ENCODE measurements at regions not wholly inside any gene's neighbourhood (a gene's known extent, or its start where the extent isn't known, plus 50 kb on each side); places are given as distances from the start of the nearest gene placed in this dataset.
"Not testable (repeated sequence)": the region's sequence is repeated elsewhere in the genome, so short reads cannot be mapped to it uniquely, and the experiment has no call there.

GRCh38 chr17:73855720-73856333 lies 211.6 kb upstream of the SDK2 start:
- no peak for DNase-seq

DNA sequence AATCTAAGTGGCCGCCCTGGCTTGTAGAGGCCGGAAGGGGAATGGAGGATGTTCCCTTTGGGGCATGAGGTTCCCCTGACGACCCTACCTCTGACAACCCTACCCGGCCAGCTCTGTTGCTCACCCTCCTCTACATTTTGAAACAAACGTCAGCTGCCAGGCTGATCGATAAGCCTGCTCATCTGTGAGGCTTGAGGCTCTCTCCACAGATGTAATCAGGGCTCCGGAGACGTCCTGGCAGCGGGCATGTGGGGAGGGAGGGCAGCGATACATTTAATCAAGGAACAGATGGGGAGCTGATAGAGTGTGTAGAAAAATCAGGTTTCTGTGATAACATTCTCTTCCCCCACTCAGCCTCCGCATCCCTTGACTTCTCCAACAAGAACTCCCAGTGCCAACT lies 212.3 kb upstream of the SDK2 start:
- DNase-seq: no peak

DNA sequence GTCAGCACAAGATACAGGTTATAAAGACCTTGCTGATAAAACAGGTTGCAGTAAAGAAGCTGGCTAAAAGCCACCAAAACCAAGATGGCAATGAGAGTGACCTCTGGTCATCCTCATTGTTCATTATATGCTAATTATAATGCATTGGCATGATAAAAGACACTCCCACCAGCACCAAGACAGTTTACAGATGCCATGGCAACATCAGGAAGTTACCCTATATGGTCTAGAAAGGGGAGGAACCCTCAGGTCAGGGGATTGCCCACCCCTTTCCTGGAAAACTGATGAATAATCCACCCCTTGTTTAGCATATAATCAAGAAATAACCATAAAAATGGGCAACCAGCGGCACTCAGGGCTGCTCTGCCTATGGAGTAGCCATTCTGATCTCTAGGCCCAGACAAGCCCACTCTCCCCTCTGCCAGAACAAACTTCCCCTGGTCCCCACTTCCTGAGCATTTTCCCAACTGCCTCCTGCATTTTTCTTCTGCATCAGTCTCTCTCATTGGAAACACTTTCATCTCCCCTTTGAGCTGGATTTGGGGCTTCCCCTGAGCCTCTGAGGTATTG lies 215.3 kb upstream of the SDK2 start:
- not testable (repeated sequence) for DNase-seq

DNA sequence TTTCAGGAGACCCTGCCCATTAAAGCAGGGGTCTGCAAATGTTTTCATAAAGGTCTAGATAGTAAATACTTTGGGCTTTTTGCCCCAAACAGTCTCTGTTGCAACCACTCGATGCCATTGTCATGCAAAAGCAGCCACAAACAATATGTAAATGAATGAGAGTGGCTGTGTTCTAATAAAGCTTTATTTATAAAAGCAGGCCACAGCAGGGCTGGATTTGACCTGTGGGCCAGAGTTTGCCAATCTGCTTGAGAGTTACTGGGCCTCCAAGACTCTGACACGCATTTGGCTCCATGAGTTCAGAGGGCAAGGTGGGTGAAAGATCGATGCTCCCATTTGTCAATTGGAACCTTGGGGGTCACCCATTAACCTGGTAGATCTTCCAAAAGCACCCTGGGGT lies 217.3 kb upstream of the SDK2 start:
- DNase-seq: no peak

DNA sequence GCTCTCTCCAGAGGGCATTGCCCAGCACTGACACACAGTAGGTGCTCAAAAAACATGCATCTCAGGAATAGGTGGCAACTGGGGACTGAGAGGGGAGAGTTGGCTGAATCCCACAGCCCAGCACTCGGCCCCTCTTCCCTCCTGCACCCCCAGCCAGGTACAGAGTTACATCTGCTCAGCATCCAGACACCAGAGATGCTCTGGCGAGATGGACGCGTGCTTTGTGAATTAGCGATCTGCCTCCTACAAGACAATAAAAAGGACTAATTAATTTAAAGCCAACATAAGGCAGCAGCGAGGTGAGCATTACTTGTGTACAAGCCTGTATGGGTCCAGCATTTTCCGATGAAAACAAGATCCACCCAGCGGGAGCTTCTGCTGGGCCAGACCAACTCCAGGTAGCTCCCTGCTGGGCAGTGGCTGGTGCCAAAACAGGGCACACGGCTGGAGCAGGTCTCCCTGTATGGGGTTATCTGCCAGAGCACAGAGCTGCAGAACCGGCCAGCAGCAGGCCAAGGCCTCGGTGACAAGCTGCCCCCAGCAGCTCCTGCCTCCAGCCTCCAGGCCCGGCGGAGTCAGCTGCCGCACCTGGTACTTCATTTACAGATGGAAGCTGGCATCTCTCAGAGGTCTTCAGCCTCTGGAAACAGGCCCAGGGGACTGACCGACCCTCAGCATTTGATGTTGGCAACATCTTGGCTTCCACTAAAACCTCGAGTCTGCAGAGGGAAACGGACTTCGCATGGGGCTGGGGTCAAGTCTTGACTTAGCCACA lies 219.7 kb upstream of the SDK2 start:
- no peak for DNase-seq

- DNase-seq: no peak
These were observed 221.6 kb upstream of the SDK2 start for GRCh38 chr17:73865831-73866230.

DNA sequence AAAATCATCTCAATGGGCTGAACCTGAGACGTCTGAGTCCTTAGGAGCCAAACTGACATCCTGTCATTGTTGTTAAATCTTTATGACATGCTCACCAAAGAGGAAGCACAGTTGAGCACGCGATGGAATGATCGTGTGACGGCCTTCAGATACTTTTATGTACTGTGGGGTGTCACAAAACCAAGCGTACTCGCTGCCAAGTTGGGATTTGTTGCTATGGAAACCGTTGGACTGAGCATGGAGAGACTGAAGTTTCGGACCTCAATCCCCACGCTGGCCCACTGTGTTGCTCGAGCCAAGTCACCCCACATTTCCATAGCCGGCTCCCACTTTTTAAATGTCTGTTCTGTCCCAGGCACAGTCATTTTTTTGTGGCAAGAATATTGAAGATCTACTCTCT lies 222.8 kb upstream of the SDK2 start:
- DNase-seq: no peak

- no peak for DNase-seq
These were observed 225.8 kb upstream of the SDK2 start for GRCh38 chr17:73870068-73870467.

- DNase-seq: no peak
These were observed 226.2 kb upstream of the SDK2 start for GRCh38 chr17:73870473-73870872.

DNA sequence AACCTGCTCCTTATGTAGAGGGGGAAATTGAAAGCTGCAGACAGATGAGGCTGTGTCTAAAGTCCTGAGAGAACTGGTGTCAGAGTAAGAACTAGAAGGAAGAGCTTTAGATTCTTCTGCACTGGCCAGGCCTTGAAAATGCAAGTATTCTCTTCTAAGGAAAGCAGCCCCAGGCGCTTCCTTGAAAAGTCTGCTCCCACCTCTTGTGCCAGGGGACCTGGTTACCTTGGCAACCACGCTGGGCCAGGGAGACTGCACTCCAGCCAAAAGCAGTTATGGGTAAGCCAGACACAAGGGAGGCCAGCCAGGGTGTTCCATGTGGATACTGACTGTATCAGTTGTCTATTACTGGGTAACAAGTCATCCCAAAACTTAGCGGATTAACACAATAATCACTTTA lies 228.6 kb upstream of the SDK2 start:
- no peak for DNase-seq

DNA sequence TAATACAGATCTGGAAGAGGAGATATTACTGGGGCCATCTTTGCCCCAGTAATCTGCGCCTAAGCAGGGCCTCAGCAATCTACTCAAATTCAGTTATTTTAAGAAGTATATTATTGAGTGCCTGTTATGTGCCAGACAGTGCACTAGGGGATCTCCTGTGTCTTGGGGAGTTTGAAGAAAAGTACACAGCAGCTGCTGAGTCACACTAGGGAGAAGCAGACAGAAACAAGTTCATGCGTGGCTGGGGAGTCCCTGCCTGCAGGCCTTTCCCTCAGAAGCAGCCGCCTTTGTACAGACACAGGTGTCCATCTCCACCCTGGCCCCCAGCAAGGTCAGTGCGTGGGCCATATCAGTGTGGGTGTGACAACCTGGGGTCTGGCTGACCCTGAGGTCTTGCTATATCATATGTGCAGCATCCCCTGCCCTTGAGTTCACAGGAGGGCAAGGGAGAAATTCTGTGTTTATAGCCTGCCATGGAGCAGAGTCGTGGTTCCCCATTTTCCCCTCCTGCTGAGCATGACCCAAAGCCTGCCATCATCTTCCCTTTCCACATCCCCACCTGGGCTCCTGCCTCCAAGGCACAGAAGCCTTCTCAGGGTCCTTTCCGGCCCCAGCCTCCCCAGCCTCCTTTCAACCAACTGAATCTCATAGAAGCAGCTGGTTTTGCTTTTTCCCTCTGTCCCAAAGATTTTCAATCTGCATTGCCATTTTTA lies 229.9 kb upstream of the SDK2 start:
- DNase-seq: no peak

- no peak for DNase-seq
These were observed 231.1 kb upstream of the SDK2 start for GRCh38 chr17:73875346-73875745.

DNA sequence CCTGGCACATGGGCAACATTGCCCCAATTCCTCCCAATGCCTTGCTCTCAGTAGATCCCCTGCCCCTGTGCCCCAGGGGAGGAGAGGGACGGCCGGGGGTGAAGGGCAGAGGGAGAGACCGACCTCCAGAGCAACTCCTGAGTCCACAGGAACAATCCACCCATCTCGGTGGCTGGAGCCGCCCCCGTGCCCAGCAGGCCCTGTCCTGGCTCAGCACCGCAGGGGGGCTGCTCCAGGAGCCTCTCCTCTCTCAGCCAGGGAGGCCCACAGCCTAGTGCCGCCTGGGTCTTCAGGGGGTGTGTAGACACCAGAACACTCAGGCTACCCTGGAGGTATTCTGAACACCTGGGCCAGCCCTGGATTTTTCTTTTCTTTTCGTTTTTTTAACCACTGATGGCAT lies 233.7 kb upstream of the SDK2 start:
- DNase-seq: no peak

DNA sequence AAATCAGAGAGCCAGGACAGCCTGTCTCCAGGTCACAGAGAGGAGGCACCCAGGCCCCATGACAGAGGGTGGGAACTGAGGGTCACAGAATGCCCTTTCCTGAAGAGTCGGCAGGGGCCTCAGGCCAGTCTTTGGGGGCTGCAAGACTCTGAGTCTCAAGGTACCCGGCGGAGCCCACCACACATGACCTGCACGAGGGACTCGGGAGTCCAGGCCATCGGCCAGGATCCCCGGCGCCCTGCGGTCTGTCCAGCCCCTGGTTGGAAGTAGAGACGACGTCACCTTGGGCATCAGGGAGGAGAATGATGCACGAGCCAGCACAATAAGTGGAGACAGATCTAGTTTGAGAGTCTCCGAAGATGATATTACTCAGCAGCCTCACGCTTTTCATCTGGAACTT lies 234.7 kb upstream of the SDK2 start:
- DNase-seq: no peak

- no peak for DNase-seq
These were observed 235.7 kb upstream of the SDK2 start for GRCh38 chr17:73879987-73880386.

GRCh38 chr17:73882590-73882989 lies 238.3 kb upstream of the SDK2 start:
- DNase-seq: no peak

DNA sequence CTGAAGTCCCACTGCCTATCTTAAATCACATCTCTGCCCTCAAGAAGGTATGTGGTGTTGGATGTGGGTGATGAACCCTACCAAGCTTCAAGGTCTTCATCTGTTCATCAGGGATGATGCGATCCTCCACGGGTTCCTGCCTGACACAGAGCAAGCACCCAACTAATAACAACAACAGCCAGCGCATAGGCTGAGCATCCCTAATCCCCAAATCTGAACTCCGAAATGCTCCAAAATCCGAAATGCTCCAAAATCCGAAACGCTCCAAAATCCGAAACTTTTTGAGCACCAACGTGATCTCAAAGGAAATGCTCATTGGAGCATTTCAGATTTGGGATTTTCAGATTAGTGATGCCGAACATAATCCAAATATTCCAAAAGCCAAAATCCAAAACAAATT lies 238.9 kb upstream of the SDK2 start:
- no peak for DNase-seq

DNA sequence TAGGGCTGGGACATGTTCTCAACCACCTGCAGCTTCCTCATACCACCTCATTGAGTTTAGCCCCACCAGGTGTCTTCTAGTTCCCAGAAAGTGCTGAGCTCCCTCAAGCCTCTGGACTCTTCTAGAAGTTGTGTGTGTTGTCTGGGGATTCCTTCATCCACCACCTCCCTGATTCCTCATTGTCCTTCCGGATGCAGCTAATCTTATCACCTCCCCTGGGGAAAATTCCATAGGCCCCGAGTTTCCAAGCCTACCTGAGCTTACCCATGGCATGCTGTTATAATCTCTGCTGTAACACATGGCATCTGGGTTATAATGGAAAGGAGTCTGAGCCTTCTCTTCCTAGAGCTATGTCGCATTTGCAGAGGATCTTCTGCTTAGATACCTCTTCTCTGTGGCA lies 243.5 kb upstream of the SDK2 start:
- no peak for DNase-seq

DNA sequence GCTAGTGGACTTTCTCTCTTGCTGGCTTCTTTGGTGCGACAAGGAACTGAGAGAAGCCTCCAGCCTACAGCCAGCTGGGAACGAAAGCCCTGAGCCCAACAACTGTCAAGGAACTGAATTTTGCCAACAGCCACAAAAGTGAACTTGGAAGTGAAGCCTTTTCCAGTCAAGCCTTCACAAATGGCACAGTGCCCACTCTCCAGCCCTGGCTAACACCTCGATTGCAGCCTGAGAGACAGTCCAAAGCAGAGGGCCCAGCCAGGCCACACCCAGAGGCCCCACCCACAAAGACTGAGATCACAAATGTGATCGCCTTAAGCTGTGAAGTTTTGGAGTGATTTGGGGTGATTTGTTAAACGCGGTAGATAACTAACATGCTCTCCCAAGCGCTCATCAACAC lies 244.6 kb upstream of the SDK2 start:
- no peak for DNase-seq

- no peak for DNase-seq
These were observed 245.2 kb upstream of the SDK2 start for GRCh38 chr17:73889439-73889838.

- no peak for DNase-seq
These were observed 246.7 kb upstream of the SDK2 start for GRCh38 chr17:73890831-73891405.

DNA sequence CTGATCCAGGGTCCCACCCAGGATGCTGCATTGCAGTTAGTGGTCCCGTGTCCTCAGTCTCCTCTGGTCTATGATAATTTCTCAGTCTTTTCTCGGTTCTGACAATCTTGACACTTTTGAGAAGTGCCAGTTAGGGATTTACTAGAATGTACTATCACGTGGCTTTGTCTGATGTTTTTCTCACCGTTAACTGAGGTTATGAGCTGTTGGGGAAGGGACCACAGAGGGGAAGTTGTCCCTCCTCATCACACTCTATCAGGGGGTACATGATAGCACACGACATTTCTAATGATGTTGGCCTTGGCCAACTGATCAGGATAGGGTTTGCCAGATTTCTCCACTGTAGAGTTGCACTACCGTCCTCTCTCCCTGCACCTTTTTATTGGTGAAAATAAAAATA lies 250.9 kb upstream of the SDK2 start:
- no peak for DNase-seq

GRCh38 chr17:73896966-73897365 lies 252.7 kb upstream of the SDK2 start:
- no peak for DNase-seq

DNA sequence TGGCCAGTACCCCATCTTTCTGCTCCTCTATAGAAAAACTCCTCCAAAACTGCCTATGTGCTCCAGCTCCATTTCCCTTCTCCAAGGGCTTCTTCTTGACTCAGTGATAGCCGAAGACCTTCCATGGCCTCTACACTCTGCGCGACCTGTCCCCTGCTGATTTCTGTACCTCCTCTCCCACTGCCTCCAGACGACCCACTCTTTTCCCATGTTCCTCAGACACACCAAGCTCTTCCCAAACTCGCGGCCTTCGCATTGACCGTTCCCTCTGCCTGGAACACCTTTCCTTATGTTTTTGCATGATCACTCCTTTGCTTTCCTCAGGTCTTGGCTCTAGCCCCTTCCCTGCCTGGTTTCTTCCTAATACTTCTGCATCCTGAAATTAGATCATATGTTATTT lies 255.6 kb upstream of the SDK2 start:
- DNase-seq: no peak
